Karpas-422 (cell line): ENCODE measurements at regions not wholly inside any gene's neighbourhood (a gene's known extent, or its start where the extent isn't known, plus 50 kb on each side); places are given as distances from the start of the nearest gene placed in this dataset.

Source experiments
- DNase-seq: peaks from one replicate; pipeline ENCODE4 v3.0.0-alpha.2; 2015
- H2AFZ ChIP-seq: fragments of 200-600 bp; sonication (generic); 2 replicates; pipeline ENCODE4 v1.6.1; 2014; ENCODE audit warnings: antibody characterized with exemption, low read length, mixed read lengths
- H3K27ac ChIP-seq: fragments of 200-600 bp; sonication (generic); 2 replicates; pipeline ENCODE4 v1.5.1; 2014; ENCODE audit warnings: mild to moderate bottlenecking, low read length, moderate library complexity
- H3K27me3 ChIP-seq: fragments of 200-600 bp; sonication (generic); 2 replicates; pipeline ENCODE4 v1.6.1; 2014; ENCODE audit warnings: low read length, mixed read lengths
- H3K36me3 ChIP-seq: fragments of 200-600 bp; sonication (generic); 2 replicates; pipeline ENCODE4 v1.6.1; 2014; ENCODE audit warnings: low read length, mixed read lengths; ENCODE audit not compliant: insufficient read depth
- H3K4me1 ChIP-seq: fragments of 200-600 bp; sonication (generic); 2 replicates; pipeline ENCODE4 v1.6.1; 2014; ENCODE audit warnings: mild to moderate bottlenecking, low read length, mixed read lengths
- H3K4me2 ChIP-seq: fragments of 200-600 bp; sonication (generic); 2 replicates; pipeline ENCODE4 v1.6.1; 2014; ENCODE audit warnings: low read length, low read depth, mild to moderate bottlenecking; ENCODE audit not compliant: poor library complexity, severe bottlenecking
- H3K4me3 ChIP-seq: fragments of 200-600 bp; sonication (generic); 2 replicates; pipeline ENCODE4 v1.5.1; 2014; ENCODE audit warnings: mild to moderate bottlenecking, antibody characterized with exemption, low read length, mixed read lengths
- H3K79me2 ChIP-seq: fragments of 200-600 bp; sonication (generic); 2 replicates; pipeline ENCODE4 v1.6.1; 2014; ENCODE audit warnings: mild to moderate bottlenecking, low read length, mixed read lengths
- H3K9ac ChIP-seq: fragments of 200-600 bp; sonication (generic); 2 replicates; pipeline ENCODE4 v1.6.0; 2014; ENCODE audit warnings: low read length
- H3K9me2 ChIP-seq: fragments of 200-600 bp; sonication (generic), shearing (Covaris generic); replicated peaks from 2 replicates; pipeline ENCODE4 v1.6.0; 2014; ENCODE audit warnings: mild to moderate bottlenecking, low read length, moderate library complexity; ENCODE audit not compliant: insufficient read depth
- H3K9me3 ChIP-seq: fragments of 300-700, 200-600 bp; sonication (generic); 2 replicates; pipeline ENCODE4 v1.6.1; 2014; ENCODE audit warnings: low read length, mixed read lengths
- H4K20me1 ChIP-seq: fragments of 200-600 bp; sonication (generic); 2 replicates; pipeline ENCODE4 v1.6.1; 2014; ENCODE audit warnings: mild to moderate bottlenecking, antibody characterized with exemption, low read length, low read depth; ENCODE audit not compliant: insufficient read depth

DNA sequence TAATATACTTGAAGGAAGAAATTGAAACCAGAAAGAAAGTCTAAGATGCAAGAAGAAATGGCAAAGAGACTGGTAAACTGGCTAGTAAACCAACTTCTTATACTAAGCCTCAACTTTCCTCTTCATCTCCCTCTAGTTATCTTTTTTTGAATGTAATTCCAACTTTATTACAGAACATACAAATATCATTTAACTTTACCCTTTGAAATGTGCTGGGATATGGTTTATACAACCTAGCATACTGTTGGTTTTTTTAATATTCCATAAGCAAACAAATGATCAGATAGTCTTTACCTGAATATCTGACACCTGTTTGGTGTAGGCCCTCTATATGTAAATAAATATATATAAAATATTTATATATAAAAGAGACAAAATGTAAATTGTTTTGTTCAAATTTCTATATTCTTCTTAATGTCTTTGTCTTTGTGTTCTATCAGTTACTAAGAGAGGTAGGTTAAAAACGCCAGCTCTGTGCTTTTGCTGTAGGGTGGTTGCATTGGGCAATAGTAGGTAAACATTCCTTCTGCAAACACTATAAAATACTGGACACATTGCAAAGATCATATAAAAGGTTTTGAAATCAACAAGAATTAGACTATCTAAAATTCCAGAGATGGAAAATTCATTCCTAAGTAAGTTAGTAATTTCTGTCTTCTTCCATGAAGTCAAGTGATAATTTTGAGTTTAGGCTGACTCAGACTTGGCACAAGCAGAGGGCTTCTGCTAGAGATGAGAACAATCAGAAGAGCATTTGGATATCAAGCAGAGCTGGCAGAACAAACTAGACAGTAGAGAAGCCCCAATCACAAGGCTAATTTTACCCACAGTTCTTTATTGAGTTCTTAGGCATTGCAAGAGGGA is 383.3 kb downstream of the RFC3 start:
- Histone ChIP-seq H3K9me2 (no peaks in the 10 kb centered on the region), H3K36me3 (no peaks in the 10 kb centered on the region), H3K4me1 (no peaks in the 10 kb centered on the region), H3K27ac (no peak overlapping the region), H3K4me2 (no peak overlapping the region), H4K20me1 (no peaks in the 10 kb centered on the region), H3K79me2 (no peaks in the 10 kb centered on the region), H3K9me3 (no peaks in the 10 kb centered on the region), H3K4me3 (no peak overlapping the region), H3K27me3 (no peaks in the 10 kb centered on the region), H3K9ac (no peak overlapping the region), H2AFZ (no peak overlapping the region)
- DNase-seq = no peak

DNA sequence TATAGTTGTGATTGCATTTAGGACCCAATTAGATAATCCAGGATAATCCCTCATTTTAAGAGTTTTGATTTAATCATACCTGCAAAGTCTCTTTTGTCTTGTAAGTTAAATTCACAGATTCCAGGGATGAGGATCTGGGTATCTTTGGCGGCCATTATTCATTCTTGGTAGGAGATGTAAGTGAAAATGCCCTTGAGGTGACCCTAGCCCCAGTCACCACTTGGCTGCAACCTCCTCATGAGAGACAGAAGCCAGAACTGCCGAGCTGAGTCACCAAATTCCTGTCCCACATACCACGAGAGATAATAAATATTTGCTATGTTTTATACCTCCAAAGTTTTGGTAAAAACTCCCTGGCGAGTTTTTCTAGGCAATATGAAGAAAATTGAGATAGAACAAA is 389.4 kb downstream of the RFC3 start:
- no peaks in the 10 kb centered on the region for H3K9me3 ChIP-seq
- no peak overlapping the region for H3K4me3 ChIP-seq
- no peaks in the 10 kb centered on the region for H3K4me1 ChIP-seq
- no peaks in the 10 kb centered on the region for H3K27me3 ChIP-seq
- no peaks in the 10 kb centered on the region for H3K9me2 ChIP-seq
- H4K20me1 ChIP-seq = no peaks in the 10 kb centered on the region
- no peak overlapping the region for H3K9ac ChIP-seq
- no peaks in the 10 kb centered on the region for H3K79me2 ChIP-seq
- no peak overlapping the region for H3K4me2 ChIP-seq
- no peak for DNase-seq
- no peaks in the 10 kb centered on the region for H3K36me3 ChIP-seq
- no peak overlapping the region for H3K27ac ChIP-seq
- H2AFZ ChIP-seq = no peak overlapping the region

DNA sequence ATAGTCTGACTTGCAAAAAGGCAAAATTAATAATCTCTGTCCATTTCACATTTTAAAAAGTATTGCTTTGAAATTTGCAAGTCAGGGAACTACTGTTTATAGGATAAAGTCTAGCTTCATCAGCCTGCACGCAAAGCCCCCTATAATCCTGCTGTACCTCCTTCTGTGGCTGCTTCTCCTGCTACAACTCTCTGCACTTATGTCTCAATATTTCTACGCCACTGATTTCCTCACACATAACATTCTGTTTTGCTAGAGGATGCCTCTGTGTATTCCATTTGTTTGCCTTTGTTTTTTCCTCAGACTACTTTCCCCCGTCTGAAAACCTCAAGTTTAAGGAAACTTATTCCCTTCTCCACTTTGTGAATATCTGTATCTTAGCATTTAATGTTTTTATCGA is 389.9 kb downstream of the RFC3 start:
- DNase-seq = no peak
- no peaks in the 10 kb centered on the region for H3K36me3 ChIP-seq
- H3K27ac ChIP-seq = no peak overlapping the region
- no peak overlapping the region for H3K9ac ChIP-seq
- no peak overlapping the region for H3K4me3 ChIP-seq
- no peaks in the 10 kb centered on the region for H3K9me2 ChIP-seq
- H3K79me2 ChIP-seq = no peaks in the 10 kb centered on the region
- H3K27me3 ChIP-seq = no peaks in the 10 kb centered on the region
- H2AFZ ChIP-seq = no peak overlapping the region
- no peaks in the 10 kb centered on the region for H3K4me1 ChIP-seq
- no peaks in the 10 kb centered on the region for H4K20me1 ChIP-seq
- no peak overlapping the region for H3K4me2 ChIP-seq
- no peaks in the 10 kb centered on the region for H3K9me3 ChIP-seq

DNA sequence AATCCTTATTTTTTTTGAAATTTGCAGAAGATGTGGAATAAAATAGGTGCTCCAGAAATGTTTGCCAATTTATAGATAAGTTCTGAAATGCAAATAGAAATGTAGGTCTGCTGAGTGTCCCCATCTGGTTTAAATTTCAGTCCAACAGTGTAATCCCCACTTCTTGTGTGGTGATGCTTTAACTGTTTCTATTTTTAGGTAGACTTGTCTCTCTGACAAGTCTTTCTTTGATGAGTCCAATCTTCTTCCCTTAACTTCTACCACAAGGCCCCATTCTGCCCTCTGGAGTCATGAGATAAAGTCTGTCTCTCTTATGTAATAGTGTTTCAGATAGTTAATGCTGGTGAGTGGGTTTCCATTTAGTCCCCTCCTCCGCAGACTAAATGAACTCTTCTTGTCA is 390.4 kb downstream of the RFC3 start:
- no peak overlapping the region for H2AFZ ChIP-seq
- no peaks in the 10 kb centered on the region for H3K9me3 ChIP-seq
- no peak overlapping the region for H3K4me3 ChIP-seq
- no peak overlapping the region for H3K27ac ChIP-seq
- H3K9ac ChIP-seq = no peak overlapping the region
- H3K4me1 ChIP-seq = no peaks in the 10 kb centered on the region
- no peaks in the 10 kb centered on the region for H3K27me3 ChIP-seq
- H3K9me2 ChIP-seq = no peaks in the 10 kb centered on the region
- no peaks in the 10 kb centered on the region for H4K20me1 ChIP-seq
- H3K36me3 ChIP-seq = no peaks in the 10 kb centered on the region
- no peak for DNase-seq
- H3K79me2 ChIP-seq = no peaks in the 10 kb centered on the region
- H3K4me2 ChIP-seq = no peak overlapping the region

DNA sequence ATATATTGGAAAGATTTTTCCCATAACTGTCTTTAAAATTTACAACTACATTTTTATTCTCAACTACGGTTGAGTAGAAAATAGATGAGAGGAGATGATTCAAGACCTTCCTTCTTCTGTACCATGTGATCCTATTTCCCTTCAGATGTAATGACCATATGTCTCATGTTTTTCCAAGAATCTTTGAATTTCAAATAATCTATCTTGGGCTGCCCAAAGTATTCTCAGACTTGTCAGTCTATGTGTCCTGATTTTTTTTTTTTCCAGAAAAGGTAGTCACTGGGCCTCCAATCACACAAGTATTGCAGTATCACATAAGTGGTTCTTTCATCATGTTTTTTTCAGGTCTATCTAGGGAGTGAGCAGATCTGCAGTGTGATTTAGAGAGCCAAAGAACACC is 392.4 kb downstream of the RFC3 start:
- no peak overlapping the region for H3K9ac ChIP-seq
- H3K4me1 ChIP-seq = no peaks in the 10 kb centered on the region
- H3K27me3 ChIP-seq = no peaks in the 10 kb centered on the region
- no peaks in the 10 kb centered on the region for H3K9me2 ChIP-seq
- H4K20me1 ChIP-seq = no peaks in the 10 kb centered on the region
- no peak overlapping the region for H3K4me2 ChIP-seq
- no peaks in the 10 kb centered on the region for H3K9me3 ChIP-seq
- H3K36me3 ChIP-seq = no peaks in the 10 kb centered on the region
- no peak for DNase-seq
- H3K27ac ChIP-seq = no peak overlapping the region
- H3K4me3 ChIP-seq = no peak overlapping the region
- H3K79me2 ChIP-seq = no peaks in the 10 kb centered on the region
- H2AFZ ChIP-seq = no peak overlapping the region

DNA sequence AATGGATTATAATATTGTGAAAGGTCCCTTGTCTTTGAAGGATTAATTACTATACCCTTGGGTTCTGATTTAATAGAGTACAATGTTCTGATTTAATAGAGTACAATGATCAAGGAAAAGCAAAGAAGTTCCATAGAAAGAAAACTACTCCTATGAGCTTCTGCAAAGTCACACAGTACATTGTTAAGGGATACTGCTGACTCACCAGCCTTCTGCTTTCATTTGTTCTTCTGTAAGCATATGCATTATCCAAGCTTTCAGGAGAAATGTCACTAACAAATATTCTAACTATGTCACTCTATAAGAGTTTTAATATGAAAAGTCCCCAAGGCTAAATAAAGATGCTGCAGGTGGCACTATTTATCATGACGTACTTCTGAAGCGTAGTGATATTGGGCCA is 396.7 kb downstream of the RFC3 start:
- H3K79me2 ChIP-seq = no peaks in the 10 kb centered on the region
- no peak overlapping the region for H3K4me3 ChIP-seq
- no peaks in the 10 kb centered on the region for H3K9me2 ChIP-seq
- DNase-seq = no peak
- H2AFZ ChIP-seq = no peak overlapping the region
- H3K27me3 ChIP-seq = no peaks in the 10 kb centered on the region
- H3K36me3 ChIP-seq = no peaks in the 10 kb centered on the region
- no peaks in the 10 kb centered on the region for H3K9me3 ChIP-seq
- no peak overlapping the region for H3K9ac ChIP-seq
- no peaks in the 10 kb centered on the region for H4K20me1 ChIP-seq
- no peaks in the 10 kb centered on the region for H3K4me1 ChIP-seq
- H3K27ac ChIP-seq = no peak overlapping the region
- no peak overlapping the region for H3K4me2 ChIP-seq

DNA sequence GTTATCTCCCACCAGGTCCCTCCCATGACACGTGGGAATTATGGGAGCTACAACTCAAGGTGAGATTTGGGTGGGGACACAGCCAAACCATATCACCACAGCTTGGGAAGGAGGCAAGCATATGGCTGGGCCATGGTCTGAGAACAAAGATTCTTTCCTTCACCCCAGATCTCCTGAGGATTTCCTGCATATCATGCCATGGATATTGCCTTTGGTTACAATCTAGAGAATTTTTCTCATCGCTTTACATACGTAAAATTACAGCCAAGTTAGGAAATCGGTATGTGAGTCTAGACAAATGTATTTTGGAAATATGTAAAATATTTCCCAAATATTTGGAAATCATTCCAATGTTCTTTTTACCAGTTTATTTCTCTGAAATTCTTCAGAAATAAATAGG is 398.3 kb downstream of the RFC3 start:
- Histone ChIP-seq H3K4me2 (no peak overlapping the region), H3K9me3 (no peaks in the 10 kb centered on the region)
- DNase-seq = no peak

DNA sequence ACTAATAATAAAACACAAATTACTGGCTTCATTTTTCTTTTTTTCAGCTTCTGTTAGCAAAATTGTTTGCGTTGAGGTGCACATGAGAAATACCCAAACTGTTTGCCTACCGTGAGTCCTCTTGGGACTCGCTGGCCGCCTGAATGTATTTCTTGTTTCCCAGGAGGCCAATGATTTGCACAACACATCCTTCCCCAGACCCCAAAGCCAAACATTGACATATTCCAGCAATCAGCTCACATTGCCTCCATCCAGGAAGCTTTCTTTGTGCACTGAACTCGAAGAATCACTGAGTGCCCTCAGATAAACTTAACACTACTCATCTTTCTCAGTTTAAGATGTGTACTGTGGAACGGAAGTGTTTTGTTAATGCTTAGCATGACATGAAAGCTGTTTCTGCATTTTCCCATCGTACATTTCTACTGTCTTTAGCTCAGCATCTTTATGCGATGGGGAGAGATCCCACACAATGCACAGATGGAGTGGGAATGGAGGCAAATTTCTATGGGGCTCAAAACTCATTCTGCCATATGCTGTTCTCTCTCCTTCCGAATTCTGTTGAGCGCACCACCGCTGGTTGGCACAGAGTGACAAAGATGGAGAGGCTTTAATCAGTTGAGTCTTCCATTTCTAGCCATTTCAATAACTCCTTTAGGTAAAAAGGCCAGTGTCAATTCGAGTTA is 399.5 kb downstream of the RFC3 start:
- no peaks in the 10 kb centered on the region for H3K9me2 ChIP-seq
- no peak overlapping the region for H3K27ac ChIP-seq
- H3K4me2 ChIP-seq = no peak overlapping the region
- H3K36me3 ChIP-seq = no peaks in the 10 kb centered on the region
- H3K4me1 ChIP-seq = no peaks in the 10 kb centered on the region
- H3K27me3 ChIP-seq = no peaks in the 10 kb centered on the region
- no peak overlapping the region for H3K9ac ChIP-seq
- H2AFZ ChIP-seq = no peak overlapping the region
- H3K79me2 ChIP-seq = no peaks in the 10 kb centered on the region
- DNase-seq = no peak
- no peaks in the 10 kb centered on the region for H3K9me3 ChIP-seq
- H4K20me1 ChIP-seq = no peaks in the 10 kb centered on the region
- no peak overlapping the region for H3K4me3 ChIP-seq

More for the DNA sequence above, 398.3 kb downstream of the RFC3 start:
- Histone ChIP-seq H3K27me3 (no peaks in the 10 kb centered on the region), H3K9me2 (no peaks in the 10 kb centered on the region), H4K20me1 (no peaks in the 10 kb centered on the region), H3K36me3 (no peaks in the 10 kb centered on the region), H3K4me1 (no peaks in the 10 kb centered on the region), H3K27ac (no peak overlapping the region), H3K79me2 (no peaks in the 10 kb centered on the region), H3K9ac (no peak overlapping the region), H2AFZ (no peak overlapping the region), H3K4me3 (no peak overlapping the region)
